NCI-H2196 (cell line): ENCODE measurements at regions not wholly inside any gene's neighbourhood (a gene's known extent, or its start where the extent isn't known, plus 50 kb on each side); places are given as distances from the start of the nearest gene placed in this dataset.
"Not testable (repeated sequence)": the region's sequence is repeated elsewhere in the genome, so short reads cannot be mapped to it uniquely, and the experiment has no call there.

ENCODE experiments used
- DNase-seq: peaks from one replicate; lab custom pipeline; 2025; ENCODE audit not compliant: unreplicated experiment; lab: John Stamatoyannopoulos, UW

GRCh38 chr5:92255605-92256004, 872.5 kb upstream of the ARRDC3 start:
- DNase-seq: not testable (repeated sequence)

GRCh38 chr5:92248518-92248917, 865.4 kb upstream of the ARRDC3 start:
- DNase-seq: no peak

- no peak for DNase-seq
Measured at GRCh38 chr5:92242170-92242569, 859.1 kb upstream of the ARRDC3 start.

- DNase-seq: no peak
Measured at GRCh38 chr5:92237896-92238295, 854.8 kb upstream of the ARRDC3 start.

GRCh38 chr5:92222449-92222848, 839.3 kb upstream of the ARRDC3 start:
- no peak for DNase-seq

- DNase-seq: not testable (repeated sequence)
Measured at GRCh38 chr5:92216852-92217251, 833.7 kb upstream of the ARRDC3 start.

- DNase-seq: no peak
Measured at GRCh38 chr5:92215116-92215515, 832.0 kb upstream of the ARRDC3 start.

- no peak for DNase-seq
Measured at GRCh38 chr5:92208265-92208664, 825.1 kb upstream of the ARRDC3 start.

- DNase-seq: no peak
Measured at GRCh38 chr5:92207151-92207550, 824.0 kb upstream of the ARRDC3 start.

GRCh38 chr5:92206681-92207080, 823.6 kb upstream of the ARRDC3 start:
- DNase-seq: no peak

- not testable (repeated sequence) for DNase-seq
Measured at GRCh38 chr5:92199035-92199434, 815.9 kb upstream of the ARRDC3 start.

GRCh38 chr5:92181656-92182055, 798.5 kb upstream of the ARRDC3 start:
- DNase-seq: no peak

- DNase-seq: no peak
Measured at GRCh38 chr5:92180391-92180790, 797.3 kb upstream of the ARRDC3 start.

GRCh38 chr5:92179651-92180050, 796.5 kb upstream of the ARRDC3 start:
- no peak for DNase-seq

GRCh38 chr5:92177926-92178487, 794.9 kb upstream of the ARRDC3 start:
- DNase-seq: no peak

- DNase-seq: no peak
Measured at GRCh38 chr5:92163906-92164305, 780.8 kb upstream of the ARRDC3 start.

- DNase-seq: no peak
Measured at GRCh38 chr5:92147798-92148197, 764.7 kb upstream of the ARRDC3 start.

- no peak for DNase-seq
Measured at GRCh38 chr5:92147266-92147665, 764.1 kb upstream of the ARRDC3 start.

GRCh38 chr5:92145852-92146251, 762.7 kb upstream of the ARRDC3 start:
- no peak for DNase-seq

- DNase-seq: no peak
Measured at GRCh38 chr5:92144824-92145223, 761.7 kb upstream of the ARRDC3 start.

GRCh38 chr5:92132294-92132908, 749.3 kb upstream of the ARRDC3 start:
- not testable (repeated sequence) for DNase-seq

- no peak for DNase-seq
Measured at GRCh38 chr5:92126182-92126581, 743.1 kb upstream of the ARRDC3 start.

GRCh38 chr5:92119110-92119509, 736.0 kb upstream of the ARRDC3 start:
- no peak for DNase-seq
